ENCODE measurements at regions not wholly inside any gene's neighbourhood (a gene's known extent, or its start where the extent isn't known, plus 50 kb on each side); places are given as distances from the start of the nearest gene placed in this dataset.
"Not testable (repeated sequence)": the region's sequence is repeated elsewhere in the genome, so short reads cannot be mapped to it uniquely, and the experiment has no call there.

GRCh38 chr16:58850678-58851020, 116.5 kb upstream of the GOT2 start:
- no peaks in the 10 kb centered on the region for H3K36me3 ChIP-seq (ENCODE audit: control insufficient read depth, insufficient read depth, low read length)
- no peaks in the 10 kb centered on the region for H3K4me1 ChIP-seq (ENCODE audit: control insufficient read depth, insufficient read depth, low read length)
- no peak overlapping the region for H3K27ac ChIP-seq (ENCODE audit: low read length)
- WGBS (ENCODE audit: insufficient coverage, insufficient read length) = no CpG with 5 or more reads among the region's 3 CpGs
- DNase-seq (ENCODE audit: low read depth, low spot score) = no peak
- H3K9me3 ChIP-seq (ENCODE audit: control insufficient read depth, insufficient read depth, low read length) = no peaks in the 10 kb centered on the region
- no peaks in the 10 kb centered on the region for H3K27me3 ChIP-seq (ENCODE audit: control insufficient read depth, insufficient read depth, low read length)
- no peak overlapping the region for H3K4me3 ChIP-seq (ENCODE audit: low read length)

- Histone ChIP-seq H3K27me3 (ENCODE audit: control insufficient read depth, insufficient read depth, low read length) (no peaks in the 10 kb centered on the region), H3K27ac (ENCODE audit: low read length) (no peak overlapping the region), H3K9me3 (ENCODE audit: control insufficient read depth, insufficient read depth, low read length) (no peaks in the 10 kb centered on the region)
Observed at GRCh38 chr16:58850019-58850677, 116.0 kb upstream of the GOT2 start.

GRCh38 chr16:58848662-58849002, 114.5 kb upstream of the GOT2 start:
- no peak overlapping the region for H3K4me3 ChIP-seq (ENCODE audit: low read length)
- no peaks in the 10 kb centered on the region for H3K27me3 ChIP-seq (ENCODE audit: control insufficient read depth, insufficient read depth, low read length)
- no peak for DNase-seq (ENCODE audit: low read depth, low spot score)
- WGBS (ENCODE audit: insufficient coverage, insufficient read length) = no CpG with 5 or more reads among the region's 2 CpGs
- H3K27ac ChIP-seq (ENCODE audit: low read length) = no peak overlapping the region
- no peaks in the 10 kb centered on the region for H3K36me3 ChIP-seq (ENCODE audit: control insufficient read depth, insufficient read depth, low read length)
- no peaks in the 10 kb centered on the region for H3K4me1 ChIP-seq (ENCODE audit: control insufficient read depth, insufficient read depth, low read length)
- H3K9me3 ChIP-seq (ENCODE audit: control insufficient read depth, insufficient read depth, low read length) = no peaks in the 10 kb centered on the region

More at GRCh38 chr16:58850019-58850677, 116.0 kb upstream of the GOT2 start:
- no peak for DNase-seq (ENCODE audit: low read depth, low spot score)
- Histone ChIP-seq H3K4me3 (ENCODE audit: low read length) (no peak overlapping the region), H3K36me3 (ENCODE audit: control insufficient read depth, insufficient read depth, low read length) (no peaks in the 10 kb centered on the region), H3K4me1 (ENCODE audit: control insufficient read depth, insufficient read depth, low read length) (no peaks in the 10 kb centered on the region)
- WGBS (ENCODE audit: insufficient coverage, insufficient read length) = no CpG with 5 or more reads among the region's 4 CpGs

- Histone ChIP-seq H3K4me1 (ENCODE audit: control insufficient read depth, insufficient read depth, low read length) (no peaks in the 10 kb centered on the region), H3K4me3 (ENCODE audit: low read length) (no peak overlapping the region), H3K9me3 (ENCODE audit: control insufficient read depth, insufficient read depth, low read length) (no peaks in the 10 kb centered on the region), H3K27me3 (ENCODE audit: control insufficient read depth, insufficient read depth, low read length) (no peaks in the 10 kb centered on the region), H3K36me3 (ENCODE audit: control insufficient read depth, insufficient read depth, low read length) (no peaks in the 10 kb centered on the region), H3K27ac (ENCODE audit: low read length) (no peak overlapping the region)
- WGBS (ENCODE audit: insufficient coverage, insufficient read length) = no CpG with 5 or more reads among the region's 4 CpGs
- no peak for DNase-seq (ENCODE audit: low read depth, low spot score)
Observed at GRCh38 chr16:58847902-58848661, 114.0 kb upstream of the GOT2 start.

- H3K4me3 ChIP-seq (ENCODE audit: low read length); H3K27me3 ChIP-seq (ENCODE audit: control insufficient read depth, insufficient read depth, low read length); H3K27ac ChIP-seq (ENCODE audit: low read length); DNase-seq (ENCODE audit: low read depth, low spot score); H3K4me1 ChIP-seq (ENCODE audit: control insufficient read depth, insufficient read depth, low read length); H3K9me3 ChIP-seq (ENCODE audit: control insufficient read depth, insufficient read depth, low read length); H3K36me3 ChIP-seq (ENCODE audit: control insufficient read depth, insufficient read depth, low read length): not testable (repeated sequence)
- WGBS (ENCODE audit: insufficient coverage, insufficient read length) = no CpG with 5 or more reads among the region's 29 CpGs
Observed at GRCh38 chr16:58846226-58846625, 112.1 kb upstream of the GOT2 start.

- no peak overlapping the region for H3K27ac ChIP-seq (ENCODE audit: low read length)
- H3K9me3 ChIP-seq (ENCODE audit: control insufficient read depth, insufficient read depth, low read length) = no peaks in the 10 kb centered on the region
- DNase-seq (ENCODE audit: low read depth, low spot score) = no peak
- no CpG with 5 or more reads among the region's 2 CpGs for WGBS (ENCODE audit: insufficient coverage, insufficient read length)
- no peaks in the 10 kb centered on the region for H3K4me1 ChIP-seq (ENCODE audit: control insufficient read depth, insufficient read depth, low read length)
- no peaks in the 10 kb centered on the region for H3K27me3 ChIP-seq (ENCODE audit: control insufficient read depth, insufficient read depth, low read length)
- H3K4me3 ChIP-seq (ENCODE audit: low read length) = no peak overlapping the region
- H3K36me3 ChIP-seq (ENCODE audit: control insufficient read depth, insufficient read depth, low read length) = no peaks in the 10 kb centered on the region
Observed at GRCh38 chr16:58843675-58844074, 109.6 kb upstream of the GOT2 start.

GRCh38 chr16:58842746-58843145, 108.6 kb upstream of the GOT2 start:
- H3K4me1 ChIP-seq (ENCODE audit: control insufficient read depth, insufficient read depth, low read length) = no peaks in the 10 kb centered on the region
- no peak for DNase-seq (ENCODE audit: low read depth, low spot score)
- H3K27me3 ChIP-seq (ENCODE audit: control insufficient read depth, insufficient read depth, low read length) = no peaks in the 10 kb centered on the region
- H3K36me3 ChIP-seq (ENCODE audit: control insufficient read depth, insufficient read depth, low read length) = no peaks in the 10 kb centered on the region
- H3K9me3 ChIP-seq (ENCODE audit: control insufficient read depth, insufficient read depth, low read length) = no peaks in the 10 kb centered on the region
- no peak overlapping the region for H3K4me3 ChIP-seq (ENCODE audit: low read length)
- no peak overlapping the region for H3K27ac ChIP-seq (ENCODE audit: low read length)

DNA sequence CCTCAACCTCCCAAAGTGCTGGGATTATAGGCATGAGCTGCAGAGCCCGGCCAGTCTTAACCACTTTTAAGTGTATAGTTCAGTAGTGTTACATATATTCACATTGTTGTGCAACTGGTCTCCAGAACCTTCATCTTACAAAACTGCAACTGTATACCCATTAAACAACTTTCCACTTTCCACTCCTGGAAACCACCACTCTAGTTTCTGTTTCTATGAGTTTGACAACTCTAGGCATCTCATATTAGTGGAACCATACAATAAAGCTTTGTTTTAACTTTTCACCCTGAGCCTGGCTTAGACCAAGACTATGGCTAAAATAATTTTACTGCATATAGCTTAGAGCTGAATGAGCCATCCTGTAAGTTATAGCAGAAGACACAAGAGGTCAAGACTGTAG, 108.0 kb upstream of the GOT2 start:
- Histone ChIP-seq H3K9me3 (ENCODE audit: control insufficient read depth, insufficient read depth, low read length) (no peaks in the 10 kb centered on the region), H3K27me3 (ENCODE audit: control insufficient read depth, insufficient read depth, low read length) (no peaks in the 10 kb centered on the region), H3K36me3 (ENCODE audit: control insufficient read depth, insufficient read depth, low read length) (no peaks in the 10 kb centered on the region), H3K4me1 (ENCODE audit: control insufficient read depth, insufficient read depth, low read length) (no peaks in the 10 kb centered on the region), H3K4me3 (ENCODE audit: low read length) (no peak overlapping the region), H3K27ac (ENCODE audit: low read length) (no peak overlapping the region)
- no CpG with 5 or more reads among the region's 1 CpG for WGBS (ENCODE audit: insufficient coverage, insufficient read length)
- DNase-seq (ENCODE audit: low read depth, low spot score) = no peak

DNA sequence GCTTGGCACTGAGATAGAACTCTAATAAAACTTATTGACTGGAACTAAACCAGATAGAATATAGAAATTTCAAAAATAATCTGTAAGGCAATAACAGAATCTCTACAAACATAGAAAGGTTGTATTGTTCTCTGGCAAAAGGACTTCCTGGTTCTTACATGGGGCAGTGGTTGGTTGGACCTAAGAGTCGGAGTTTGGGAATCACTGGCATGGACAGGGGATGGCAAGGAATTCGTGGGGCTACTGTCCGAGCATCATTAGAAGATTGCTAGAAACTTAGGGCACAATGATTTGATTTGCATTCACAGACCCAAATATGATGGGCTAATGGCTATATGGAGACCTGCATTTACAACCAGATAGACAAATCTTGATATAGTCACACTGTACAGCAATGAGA, 103.8 kb upstream of the GOT2 start:
- Histone ChIP-seq H3K4me3 (ENCODE audit: low read length) (no peak overlapping the region), H3K9me3 (ENCODE audit: control insufficient read depth, insufficient read depth, low read length) (no peaks in the 10 kb centered on the region), H3K27me3 (ENCODE audit: control insufficient read depth, insufficient read depth, low read length) (no peaks in the 10 kb centered on the region), H3K27ac (ENCODE audit: low read length) (no peak overlapping the region), H3K36me3 (ENCODE audit: control insufficient read depth, insufficient read depth, low read length) (no peaks in the 10 kb centered on the region), H3K4me1 (ENCODE audit: control insufficient read depth, insufficient read depth, low read length) (no peaks in the 10 kb centered on the region)
- DNase-seq (ENCODE audit: low read depth, low spot score) = no peak
- WGBS (ENCODE audit: insufficient coverage, insufficient read length) = no CpG with 5 or more reads among the region's 3 CpGs

DNA sequence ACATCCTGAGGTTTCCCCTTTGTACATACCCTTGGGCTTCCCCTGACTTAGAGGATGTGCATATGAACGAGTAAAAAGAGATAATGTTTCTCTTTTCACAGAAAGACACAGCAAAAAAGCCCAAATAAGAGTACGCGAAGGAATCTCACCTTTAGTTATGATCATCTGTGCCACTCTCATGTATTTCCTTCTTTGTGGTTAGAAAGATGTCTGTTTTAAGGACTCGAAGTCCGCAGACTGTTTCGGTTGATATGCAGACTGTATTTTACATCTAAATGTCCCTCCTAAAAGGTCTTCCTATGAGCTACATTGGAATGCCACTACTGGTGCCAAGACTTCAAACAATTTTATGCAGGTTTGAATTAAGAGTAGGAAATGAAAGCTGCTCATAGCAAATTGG, 102.3 kb upstream of the GOT2 start:
- Histone ChIP-seq H3K27ac (ENCODE audit: low read length) (no peak overlapping the region), H3K4me1 (ENCODE audit: control insufficient read depth, insufficient read depth, low read length) (no peaks in the 10 kb centered on the region), H3K36me3 (ENCODE audit: control insufficient read depth, insufficient read depth, low read length) (no peaks in the 10 kb centered on the region), H3K4me3 (ENCODE audit: low read length) (no peak overlapping the region), H3K27me3 (ENCODE audit: control insufficient read depth, insufficient read depth, low read length) (no peaks in the 10 kb centered on the region), H3K9me3 (ENCODE audit: control insufficient read depth, insufficient read depth, low read length) (no peaks in the 10 kb centered on the region)
- DNase-seq (ENCODE audit: low read depth, low spot score) = no peak
- no CpG with 5 or more reads among the region's 6 CpGs for WGBS (ENCODE audit: insufficient coverage, insufficient read length)

GRCh38 chr16:58832386-58832895, 98.3 kb upstream of the GOT2 start:
- Histone ChIP-seq H3K4me1 (ENCODE audit: control insufficient read depth, insufficient read depth, low read length) (no peaks in the 10 kb centered on the region), H3K9me3 (ENCODE audit: control insufficient read depth, insufficient read depth, low read length) (no peaks in the 10 kb centered on the region), H3K4me3 (ENCODE audit: low read length) (no peak overlapping the region), H3K27me3 (ENCODE audit: control insufficient read depth, insufficient read depth, low read length) (no peaks in the 10 kb centered on the region), H3K27ac (ENCODE audit: low read length) (no peak overlapping the region), H3K36me3 (ENCODE audit: control insufficient read depth, insufficient read depth, low read length) (no peaks in the 10 kb centered on the region)
- no peak for DNase-seq (ENCODE audit: low read depth, low spot score)
- no CpG with 5 or more reads among the region's 2 CpGs for WGBS (ENCODE audit: insufficient coverage, insufficient read length)
